ENCODE measurements at regions not wholly inside any gene's neighbourhood (a gene's known extent, or its start where the extent isn't known, plus 50 kb on each side); places are given as distances from the start of the nearest gene placed in this dataset.

DNA sequence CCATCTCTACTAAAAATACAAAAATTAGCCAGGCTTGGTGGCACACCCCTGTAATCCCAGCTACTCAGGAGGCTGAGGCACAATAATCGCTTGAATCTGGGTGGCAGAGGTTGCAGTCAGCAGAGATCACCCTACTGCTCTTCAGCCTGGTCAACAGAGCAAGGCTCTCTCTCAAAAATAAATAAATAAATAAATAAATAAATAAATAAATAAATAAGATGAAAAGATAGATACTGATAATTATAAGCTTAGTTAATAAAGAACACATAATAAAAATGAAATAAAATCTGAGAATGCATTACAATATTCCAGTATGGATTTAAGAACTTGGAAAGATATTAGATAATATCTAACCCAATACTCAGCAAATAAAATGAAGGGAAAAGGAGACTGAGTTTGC is 235.9 kb upstream of the DAB1 start:
- Histone ChIP-seq H3K79me2 (no peaks in the 10 kb centered on the region), H3K4me3 (ENCODE audit: low read depth, low read length) (no peak overlapping the region), H3K9me3 (ENCODE audit: control insufficient read depth, low read length) (no peaks in the 10 kb centered on the region), H2AFZ (no peak overlapping the region), H3K4me2 (ENCODE audit: low read length) (no peak overlapping the region), H3K27me3 (ENCODE audit: control insufficient read depth, insufficient read depth, low read length) (no peaks in the 10 kb centered on the region), H3K36me3 (ENCODE audit: control insufficient read depth, insufficient read depth, low read length) (no peaks in the 10 kb centered on the region), H3K27ac (no peak overlapping the region), H3K4me1 (no peaks in the 10 kb centered on the region), H3K9ac (no peak overlapping the region)
- TF ChIP-seq, protein P1, sequence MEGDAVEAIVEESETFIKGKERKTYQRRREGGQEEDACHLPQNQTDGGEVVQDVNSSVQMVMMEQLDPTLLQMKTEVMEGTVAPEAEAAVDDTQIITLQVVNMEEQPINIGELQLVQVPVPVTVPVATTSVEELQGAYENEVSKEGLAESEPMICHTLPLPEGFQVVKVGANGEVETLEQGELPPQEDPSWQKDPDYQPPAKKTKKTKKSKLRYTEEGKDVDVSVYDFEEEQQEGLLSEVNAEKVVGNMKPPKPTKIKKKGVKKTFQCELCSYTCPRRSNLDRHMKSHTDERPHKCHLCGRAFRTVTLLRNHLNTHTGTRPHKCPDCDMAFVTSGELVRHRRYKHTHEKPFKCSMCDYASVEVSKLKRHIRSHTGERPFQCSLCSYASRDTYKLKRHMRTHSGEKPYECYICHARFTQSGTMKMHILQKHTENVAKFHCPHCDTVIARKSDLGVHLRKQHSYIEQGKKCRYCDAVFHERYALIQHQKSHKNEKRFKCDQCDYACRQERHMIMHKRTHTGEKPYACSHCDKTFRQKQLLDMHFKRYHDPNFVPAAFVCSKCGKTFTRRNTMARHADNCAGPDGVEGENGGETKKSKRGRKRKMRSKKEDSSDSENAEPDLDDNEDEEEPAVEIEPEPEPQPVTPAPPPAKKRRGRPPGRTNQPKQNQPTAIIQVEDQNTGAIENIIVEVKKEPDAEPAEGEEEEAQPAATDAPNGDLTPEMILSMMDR (IDR thresholded peaks at IDR 0.05): no peak

DNA sequence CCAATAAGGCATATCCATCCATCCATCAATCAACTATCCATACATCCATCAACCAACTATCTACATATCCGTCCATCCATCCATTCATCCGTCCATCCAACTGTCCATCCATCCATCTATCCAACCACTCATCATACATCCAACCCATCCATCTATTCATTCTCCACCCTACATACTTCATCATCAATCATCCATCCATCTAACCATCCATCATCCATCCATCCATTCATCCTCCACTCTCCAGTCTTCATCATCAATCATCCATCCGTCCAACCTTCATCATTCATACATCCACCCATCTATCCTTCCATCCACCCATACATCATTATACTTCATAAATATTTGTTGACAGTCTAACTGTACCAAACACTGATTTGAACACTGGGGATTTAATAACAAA is 231.3 kb upstream of the DAB1 start:
- H3K9me3 ChIP-seq (ENCODE audit: control insufficient read depth, low read length): no peaks in the 10 kb centered on the region
- no peaks in the 10 kb centered on the region for H3K36me3 ChIP-seq (ENCODE audit: control insufficient read depth, insufficient read depth, low read length)
- no peak overlapping the region for H3K4me2 ChIP-seq (ENCODE audit: low read length)
- TF ChIP-seq, protein P1 (IDR thresholded peaks at IDR 0.05): no peak
- H3K4me3 ChIP-seq (ENCODE audit: low read depth, low read length): no peak overlapping the region
- no peaks in the 10 kb centered on the region for H3K4me1 ChIP-seq
- H3K79me2 ChIP-seq: no peaks in the 10 kb centered on the region
- no peak overlapping the region for H3K27ac ChIP-seq
- H3K9ac ChIP-seq: no peak overlapping the region
- H3K27me3 ChIP-seq (ENCODE audit: control insufficient read depth, insufficient read depth, low read length): no peaks in the 10 kb centered on the region
- no peak overlapping the region for H2AFZ ChIP-seq

DNA sequence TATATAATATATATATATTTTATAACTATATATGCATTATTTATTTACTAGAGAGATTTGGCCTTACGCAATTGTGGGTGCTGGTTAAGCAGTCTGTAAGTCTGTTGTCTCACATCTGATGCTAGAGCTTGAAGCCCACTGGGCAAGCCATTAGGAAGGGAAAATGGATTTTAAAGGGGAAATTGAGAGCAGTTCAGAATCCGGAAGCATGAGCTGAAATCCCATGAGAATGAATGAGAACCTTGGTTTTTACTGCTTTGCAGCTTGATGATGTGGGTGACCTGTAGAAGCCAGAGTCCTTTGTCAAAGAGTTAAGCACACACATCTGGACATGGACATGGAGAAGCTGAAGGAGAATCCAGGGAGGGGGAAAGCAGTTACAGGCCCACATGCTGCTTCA is 220.8 kb upstream of the DAB1 start:
- Histone ChIP-seq H3K9ac (no peak overlapping the region), H3K36me3 (ENCODE audit: control insufficient read depth, insufficient read depth, low read length) (no peaks in the 10 kb centered on the region), H3K79me2 (no peaks in the 10 kb centered on the region), H3K9me3 (ENCODE audit: control insufficient read depth, low read length) (no peaks in the 10 kb centered on the region), H3K4me3 (ENCODE audit: low read depth, low read length) (no peak overlapping the region), H3K4me2 (ENCODE audit: low read length) (no peak overlapping the region), H3K4me1 (no peaks in the 10 kb centered on the region), H3K27ac (no peak overlapping the region), H3K27me3 (ENCODE audit: control insufficient read depth, insufficient read depth, low read length) (no peaks in the 10 kb centered on the region), H2AFZ (no peak overlapping the region)
- TF ChIP-seq, protein P1 (IDR thresholded peaks at IDR 0.05): no peak

DNA sequence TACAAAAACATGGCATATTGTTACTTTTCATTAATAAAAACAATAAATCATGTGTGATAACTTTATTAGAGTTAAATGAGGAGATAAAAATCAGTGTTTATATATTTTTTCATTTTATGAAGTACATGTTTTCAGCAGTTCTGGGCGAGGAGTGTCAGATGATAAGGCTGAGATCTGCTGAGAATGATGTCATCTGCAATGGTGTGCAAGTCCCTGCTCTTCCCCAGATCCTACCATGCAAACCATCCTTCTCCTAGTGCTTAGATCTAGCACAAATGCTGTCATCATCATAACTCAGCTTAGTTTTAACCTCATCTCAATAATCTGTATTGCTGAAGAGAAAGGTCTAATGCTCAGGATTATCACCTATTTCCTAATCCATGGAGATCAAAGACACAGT is 214.4 kb upstream of the DAB1 start:
- Histone ChIP-seq H3K27me3 (ENCODE audit: control insufficient read depth, insufficient read depth, low read length) (no peaks in the 10 kb centered on the region), H3K4me2 (ENCODE audit: low read length) (no peak overlapping the region), H3K9me3 (ENCODE audit: control insufficient read depth, low read length) (no peaks in the 10 kb centered on the region), H3K27ac (no peak overlapping the region), H3K36me3 (ENCODE audit: control insufficient read depth, insufficient read depth, low read length) (no peaks in the 10 kb centered on the region), H3K9ac (no peak overlapping the region), H3K4me1 (no peaks in the 10 kb centered on the region), H2AFZ (no peak overlapping the region), H3K4me3 (ENCODE audit: low read depth, low read length) (no peak overlapping the region), H3K79me2 (no peaks in the 10 kb centered on the region)
- TF ChIP-seq, protein P1 (IDR thresholded peaks at IDR 0.05): no peak

DNA sequence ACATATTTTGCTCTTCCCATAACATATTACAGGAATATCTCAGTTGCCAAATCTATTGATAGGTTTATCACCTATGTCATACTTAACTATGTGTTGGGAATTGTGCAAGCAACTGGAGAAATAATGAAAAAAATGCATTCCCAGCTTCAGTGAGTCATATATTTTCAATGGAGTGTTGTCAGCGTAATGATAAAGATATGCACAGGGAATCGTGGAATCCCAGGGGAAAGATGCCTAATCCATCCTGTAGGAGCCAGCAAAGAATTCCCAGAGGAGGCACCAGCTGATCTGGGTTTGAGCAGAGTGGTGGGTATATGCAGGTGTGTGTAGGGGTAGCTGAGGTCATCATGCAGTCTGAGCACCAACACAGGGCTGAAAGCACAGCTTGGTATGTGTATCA is 213.3 kb upstream of the DAB1 start:
- H3K9me3 ChIP-seq (ENCODE audit: control insufficient read depth, low read length): no peaks in the 10 kb centered on the region
- H3K4me3 ChIP-seq (ENCODE audit: low read depth, low read length): no peak overlapping the region
- H3K36me3 ChIP-seq (ENCODE audit: control insufficient read depth, insufficient read depth, low read length): no peaks in the 10 kb centered on the region
- no peaks in the 10 kb centered on the region for H3K27me3 ChIP-seq (ENCODE audit: control insufficient read depth, insufficient read depth, low read length)
- H3K4me2 ChIP-seq (ENCODE audit: low read length): no peak overlapping the region
- H3K9ac ChIP-seq: no peak overlapping the region
- no peaks in the 10 kb centered on the region for H3K79me2 ChIP-seq
- TF ChIP-seq, protein P1 (IDR thresholded peaks at IDR 0.05): no peak
- no peaks in the 10 kb centered on the region for H3K4me1 ChIP-seq
- no peak overlapping the region for H3K27ac ChIP-seq
- no peak overlapping the region for H2AFZ ChIP-seq

Data from parathyroid adenoma (tissue), 2 donors.